ENCODE measurements at regions not wholly inside any gene's neighbourhood (a gene's known extent, or its start where the extent isn't known, plus 50 kb on each side); places are given as distances from the start of the nearest gene placed in this dataset.

- H3K27me3 ChIP-seq (ENCODE audit: control insufficient read depth in 2 of 2, insufficient read depth in 2 of 2, low read length in 2 of 2), result no peaks in the 10 kb centered on the region
- H3K9ac ChIP-seq (ENCODE audit: insufficient read depth, low read length, poor library complexity, severe bottlenecking), result no peak overlapping the region
- H3K79me2 ChIP-seq (ENCODE audit: insufficient read depth, low read length), result no peaks in the 10 kb centered on the region
- Mint-ChIP-seq H3K4me3 (no peak overlapping the region), H3K27ac (no peak overlapping the region), H3K4me1 (no peaks in the 10 kb centered on the region), H3K9me3 (peaks cover 29 to 46% (median 36%) of the 10 kb centered on the region in 7 donors), H3K36me3 (peaks cover 47 to 71% of the 10 kb centered on the region in 2 donors), H3K27me3 (ENCODE audit: low read depth in 3 of 3) (peaks cover 0 to 2% (median 0%) of the 10 kb centered on the region in 3 donors)
- no peak overlapping the region for H3K4me3 ChIP-seq (replicated peaks in 1 of 3; ENCODE audit: low read depth in 2 of 3, low read length in 3 of 3)
- DNase-seq, result no peak
- H2AFZ ChIP-seq (ENCODE audit: insufficient read depth, low read depth, low read length, poor library complexity, severe bottlenecking), result no peak overlapping the region
- no peak overlapping the region for H3K27ac ChIP-seq (ENCODE audit: low read depth in 1 of 2, low read length in 2 of 2)
- TF ChIP-seq CTCF (IDR thresholded peaks at IDR 0.05), result no peak
- no peak overlapping the region for H3K4me2 ChIP-seq (replicated peaks; ENCODE audit: extremely low read depth, low read length, poor library complexity, severe bottlenecking)
- H3K36me3 ChIP-seq (replicated peaks in 1 of 2; ENCODE audit: control insufficient read depth in 1 of 2, insufficient read depth in 2 of 2, low read length in 2 of 2), result peaks cover 0 to 45% of the 10 kb centered on the region in 2 donors
- intact Hi-C loops (cut with micrococcal nuclease), result no loop called here
- peaks cover 18 to 35% of the 10 kb centered on the region in 2 donors for H3K9me3 ChIP-seq (replicated peaks in 1 of 2; ENCODE audit: control insufficient read depth in 1 of 2, insufficient read depth in 1 of 2, low read length in 2 of 2)
- H4K20me1 ChIP-seq (ENCODE audit: insufficient read depth, low read length), result no peaks in the 10 kb centered on the region
- no CpG with 5 or more reads among the region's 2 CpGs for whole genome bisulfite sequencing (ENCODE audit: insufficient coverage)
- no peaks in the 10 kb centered on the region for H3K4me1 ChIP-seq (ENCODE audit: control insufficient read depth in 1 of 2, insufficient read depth in 2 of 2, low read length in 2 of 2)
Measured at GRCh38 chr4:122988696-122989095, 66.3 kb upstream of the NUDT6 start.

GRCh38 chr4:122990891-122991290 lies 68.5 kb upstream of the NUDT6 start:
- Mint-ChIP-seq H3K4me1 (no peaks in the 10 kb centered on the region), H3K27me3 (ENCODE audit: low read depth in 3 of 3) (peaks cover 0 to 2% (median 0%) of the 10 kb centered on the region in 3 donors), H3K4me3 (no peak overlapping the region), H3K9me3 (peaks cover 20 to 36% (median 26%) of the 10 kb centered on the region in 7 donors), H3K36me3 (peaks cover 32 to 49% of the 10 kb centered on the region in 2 donors), H3K27ac (no peak overlapping the region)
- H2AFZ ChIP-seq (ENCODE audit: insufficient read depth, low read depth, low read length, poor library complexity, severe bottlenecking), result no peak overlapping the region
- H3K4me2 ChIP-seq (replicated peaks; ENCODE audit: extremely low read depth, low read length, poor library complexity, severe bottlenecking), result no peak overlapping the region
- no peaks in the 10 kb centered on the region for H3K4me1 ChIP-seq (ENCODE audit: control insufficient read depth in 1 of 2, insufficient read depth in 2 of 2, low read length in 2 of 2)
- no peak for DNase-seq
- intact Hi-C loops (cut with micrococcal nuclease), result no loop called here
- peaks cover 0 to 33% of the 10 kb centered on the region in 2 donors for H3K36me3 ChIP-seq (replicated peaks in 1 of 2; ENCODE audit: control insufficient read depth in 1 of 2, insufficient read depth in 2 of 2, low read length in 2 of 2)
- no CpG with 5 or more reads among the region's 2 CpGs for WGBS (ENCODE audit: insufficient coverage)
- no peak for TF ChIP-seq CTCF (IDR thresholded peaks at IDR 0.05)
- no peak overlapping the region for H3K27ac ChIP-seq (ENCODE audit: low read depth in 1 of 2, low read length in 2 of 2)
- no peaks in the 10 kb centered on the region for H3K79me2 ChIP-seq (ENCODE audit: insufficient read depth, low read length)
- H3K9me3 ChIP-seq (replicated peaks in 1 of 2; ENCODE audit: control insufficient read depth in 1 of 2, insufficient read depth in 1 of 2, low read length in 2 of 2), result peaks cover 15 to 28% of the 10 kb centered on the region in 2 donors
- H3K27me3 ChIP-seq (ENCODE audit: control insufficient read depth in 2 of 2, insufficient read depth in 2 of 2, low read length in 2 of 2), result no peaks in the 10 kb centered on the region
- no peak overlapping the region for H3K9ac ChIP-seq (ENCODE audit: insufficient read depth, low read length, poor library complexity, severe bottlenecking)
- H3K4me3 ChIP-seq (replicated peaks in 1 of 3; ENCODE audit: low read depth in 2 of 3, low read length in 3 of 3), result no peak overlapping the region
- no peaks in the 10 kb centered on the region for H4K20me1 ChIP-seq (ENCODE audit: insufficient read depth, low read length)
